Ovary (tissue), 3 donors: ENCODE measurements at regions not wholly inside any gene's neighbourhood (a gene's known extent, or its start where the extent isn't known, plus 50 kb on each side); places are given as distances from the start of the nearest gene placed in this dataset.

Experiments used
- CTCF ChIP-seq, 3 donors: fragments of 450-650 bp in 2 of 3; fragments of 200-600 bp in 1 of 3; IDR thresholded peaks; one replicate each; pipeline versions ENCODE4 v1.5.1 to v1.8.0; 2016 to 2022; ENCODE audit warnings: antibody characterized with exemption in 3 of 3, mild to moderate bottlenecking in 1 of 3
- POLR2A ChIP-seq: fragments of 450-650 bp; IDR thresholded peaks from one replicate; pipeline ENCODE4 v1.6.1; 2017; ENCODE audit warnings: antibody characterized with exemption, mild to moderate bottlenecking, moderate library complexity
- donor health status: DM: no; HTN: no; CAD: no.

DNA sequence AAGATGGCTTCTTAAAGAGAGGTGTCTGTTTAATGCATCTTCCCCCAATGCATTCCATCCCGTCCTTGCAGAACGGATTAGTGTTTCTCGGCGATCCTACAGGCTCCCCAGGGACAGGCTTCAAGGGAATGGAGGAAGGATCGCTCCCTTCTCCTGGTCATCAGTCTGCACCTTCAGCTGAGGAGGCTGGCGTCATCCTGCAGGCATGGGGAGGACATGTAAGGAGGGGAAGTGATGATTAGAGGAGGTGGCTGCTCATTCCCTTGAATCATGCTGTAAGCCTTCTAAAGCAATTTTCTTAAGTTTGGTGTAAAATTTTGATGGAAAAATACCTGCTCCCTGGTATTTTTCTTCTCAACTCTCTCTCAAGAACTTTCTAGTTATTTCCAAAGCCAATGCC is 603.6 kb downstream of the NPHP4 start:
- TF ChIP-seq CTCF (IDR thresholded peaks at IDR 0.05) (no peak), POLR2A (no peak)
